Trophoblast cell (in vitro differentiated cells and primary cell): ENCODE measurements at regions not wholly inside any gene's neighbourhood (a gene's known extent, or its start where the extent isn't known, plus 50 kb on each side); places are given as distances from the start of the nearest gene placed in this dataset.
A peak's percentile ranks its signal among the peaks of the same experiment; 100 is the strongest.

ENCODE experiments used
- DNase-seq, 2 donors: peaks; one replicate each; pipeline ENCODE4 v3.0.0-alpha.2; 2016
- H2AFZ ChIP-seq: 2 replicates; pipeline ENCODE4 v1.6.1; 2013; ENCODE audit warnings: low read length, moderate library complexity, mild to moderate bottlenecking; ENCODE audit not compliant: insufficient read depth, poor library complexity
- H2AK5ac ChIP-seq: 2 replicates; pipeline ENCODE4 v1.6.1; 2013; ENCODE audit warnings: mild to moderate bottlenecking, low read length
- H2BK120ac ChIP-seq: 2 replicates; pipeline ENCODE4 v1.6.1; 2013; ENCODE audit warnings: low read length, mild to moderate bottlenecking, moderate library complexity; ENCODE audit not compliant: insufficient read depth, poor library complexity
- H2BK12ac ChIP-seq: 2 replicates; pipeline ENCODE4 v1.6.1; 2013; ENCODE audit warnings: mild to moderate bottlenecking, low read length, moderate library complexity
- H2BK5ac ChIP-seq: 2 replicates; pipeline ENCODE4 v1.6.1; 2013; ENCODE audit warnings: low read length, low read depth, moderate library complexity, mild to moderate bottlenecking; ENCODE audit not compliant: poor library complexity
- H3K14ac ChIP-seq: 2 replicates; pipeline ENCODE4 v1.6.1; 2013; ENCODE audit warnings: mild to moderate bottlenecking, low read length
- H3K18ac ChIP-seq: 2 replicates; pipeline ENCODE4 v1.6.1; 2013; ENCODE audit warnings: mild to moderate bottlenecking, low read length
- H3K23ac ChIP-seq: 2 replicates; pipeline ENCODE4 v1.6.1; 2013; ENCODE audit warnings: low read length
- H3K27ac ChIP-seq: 2 replicates; pipeline ENCODE4 v1.5.1; 2013; ENCODE audit warnings: low read depth, mild to moderate bottlenecking, inconsistent platforms, low read length, moderate library complexity
- H3K27me3 ChIP-seq: 2 replicates; pipeline ENCODE4 v1.6.1; 2013; ENCODE audit warnings: inconsistent platforms, mild to moderate bottlenecking, low read length, moderate library complexity; ENCODE audit not compliant: insufficient read depth
- H3K36me3 ChIP-seq, 2 experiments: 1 replicate in 1 of 2; 2 replicates in 1 of 2; pipeline ENCODE4 v1.6.1; 2013; ENCODE audit warnings: low read length in 2 of 2, mild to moderate bottlenecking in 2 of 2, moderate library complexity in 1 of 2; ENCODE audit not compliant: insufficient read depth in 2 of 2, control insufficient read depth in 1 of 2
- H3K4ac ChIP-seq: 2 replicates; pipeline ENCODE4 v1.6.1; 2013; ENCODE audit warnings: low read depth, mild to moderate bottlenecking, low read length, moderate library complexity
- H3K4me1 ChIP-seq, 2 experiments: 1 replicate in 1 of 2; 2 replicates in 1 of 2; pipeline ENCODE4 v1.6.1; 2013; ENCODE audit warnings: low read length in 2 of 2, mild to moderate bottlenecking in 2 of 2, moderate library complexity in 1 of 2; ENCODE audit not compliant: insufficient read depth in 2 of 2, control insufficient read depth in 1 of 2
- H3K4me2 ChIP-seq: 2 replicates; pipeline ENCODE4 v1.6.1; 2013; ENCODE audit warnings: inconsistent platforms, mild to moderate bottlenecking, low read length, moderate library complexity
- H3K4me3 ChIP-seq: 2 replicates; pipeline ENCODE4 v1.5.1; 2013; ENCODE audit warnings: mild to moderate bottlenecking, low read depth, low read length, inconsistent platforms
- H3K79me1 ChIP-seq: one replicate; pipeline ENCODE4 v1.6.1; 2013; ENCODE audit warnings: low read length
- H3K79me2 ChIP-seq: 2 replicates; pipeline ENCODE4 v1.6.1; 2013; ENCODE audit warnings: low read length, mild to moderate bottlenecking; ENCODE audit not compliant: control insufficient read depth, insufficient read depth, poor library complexity
- H3K9ac ChIP-seq: 2 replicates; pipeline ENCODE4 v1.6.1; 2013; ENCODE audit warnings: mild to moderate bottlenecking, low read length
- H3K9me3 ChIP-seq: 2 replicates; pipeline ENCODE4 v1.6.1; 2013; ENCODE audit warnings: low read depth, mild to moderate bottlenecking, control low read depth, inconsistent platforms, low read length; ENCODE audit not compliant: insufficient read depth
- H4K12ac ChIP-seq: 2 replicates; pipeline ENCODE4 v1.6.1; 2013; ENCODE audit warnings: low read depth, mild to moderate bottlenecking, low read length, moderate library complexity
- H4K8ac ChIP-seq: 2 replicates; pipeline ENCODE4 v1.6.1; 2013; ENCODE audit warnings: low read depth, mild to moderate bottlenecking, low read length, moderate library complexity
- H4K91ac ChIP-seq: one replicate; pipeline ENCODE4 v1.6.1; 2013; ENCODE audit warnings: low read depth, mild to moderate bottlenecking, low read length, moderate library complexity
- WGBS: extraction: QIAGEN DNeasy Blood & Tissue Kit; methylation state at CpG from one replicate; pipeline ENCODE4 v1.1.7; 2013; ENCODE audit warnings: missing lambda C conversion rate; ENCODE audit not compliant: insufficient read length, insufficient coverage; ENCODE audit errors: extremely low coverage; 5-methylcytosine and 5-hydroxymethylcytosine counted together

- no peak overlapping the region for H3K18ac ChIP-seq
- no peak overlapping the region for H4K8ac ChIP-seq
- H3K36me3 ChIP-seq: no peaks in the 10 kb centered on the region
- H3K23ac ChIP-seq: no peak overlapping the region
- H3K4me2 ChIP-seq: no peak overlapping the region
- no peaks in the 10 kb centered on the region for H3K4me1 ChIP-seq
- no peak overlapping the region for H3K14ac ChIP-seq
- no peak overlapping the region for H4K91ac ChIP-seq
- H3K9me3 ChIP-seq: no peaks in the 10 kb centered on the region
- no peak overlapping the region for H2AK5ac ChIP-seq
- no peak overlapping the region for H2BK5ac ChIP-seq
- no peaks in the 10 kb centered on the region for H3K79me2 ChIP-seq
- no peak overlapping the region for H2BK120ac ChIP-seq
- H3K79me1 ChIP-seq: no peaks in the 10 kb centered on the region
- no peak overlapping the region for H2BK12ac ChIP-seq
- no peak overlapping the region for H3K4me3 ChIP-seq
- no peak overlapping the region for H4K12ac ChIP-seq
- no peaks in the 10 kb centered on the region for H3K27me3 ChIP-seq
- no peak overlapping the region for H3K4ac ChIP-seq
- no peak overlapping the region for H3K27ac ChIP-seq
- H3K9ac ChIP-seq: no peak overlapping the region
- DNase-seq: no peak
- no CpG with 5 or more reads among the region's 1 CpG for WGBS
- no peak overlapping the region for H2AFZ ChIP-seq
Measured at GRCh38 chrX:113892401-113892800, 691.5 kb upstream of the HTR2C start.

DNA sequence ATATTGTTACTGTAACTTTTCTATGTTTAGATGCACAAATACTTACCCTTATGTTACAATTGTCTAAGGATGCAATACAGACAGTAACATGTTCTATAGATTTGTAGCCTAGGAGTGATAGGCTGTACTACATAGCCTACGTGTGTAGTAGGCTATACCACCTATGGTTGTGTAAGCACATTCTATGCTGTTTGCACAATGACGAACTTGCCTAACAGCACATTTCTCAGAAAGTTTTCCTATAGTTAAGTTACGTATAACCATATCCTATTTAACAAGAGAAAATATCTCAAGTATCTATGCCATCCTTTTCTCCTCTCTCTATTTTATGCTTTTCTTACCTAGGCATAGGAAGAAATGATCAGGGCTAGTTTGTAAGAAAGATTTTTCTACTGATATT lies 710.8 kb upstream of the HTR2C start:
- H2AK5ac ChIP-seq: no peak overlapping the region
- H3K27ac ChIP-seq: no peak overlapping the region
- no peak overlapping the region for H3K18ac ChIP-seq
- no peak overlapping the region for H2BK12ac ChIP-seq
- no peaks in the 10 kb centered on the region for H3K27me3 ChIP-seq
- no peak overlapping the region for H3K4me2 ChIP-seq
- no peaks in the 10 kb centered on the region for H3K4me1 ChIP-seq
- no peak overlapping the region for H4K12ac ChIP-seq
- no peak overlapping the region for H3K4ac ChIP-seq
- no peaks in the 10 kb centered on the region for H3K36me3 ChIP-seq
- H3K9me3 ChIP-seq: no peaks in the 10 kb centered on the region
- no peak overlapping the region for H4K91ac ChIP-seq
- H3K9ac ChIP-seq: no peak overlapping the region
- no peak overlapping the region for H2BK120ac ChIP-seq
- H3K79me1 ChIP-seq: no peaks in the 10 kb centered on the region
- no peak overlapping the region for H4K8ac ChIP-seq
- H3K79me2 ChIP-seq: no peaks in the 10 kb centered on the region
- H2AFZ ChIP-seq: no peak overlapping the region
- H2BK5ac ChIP-seq: no peak overlapping the region
- WGBS: no CpG with 5 or more reads among the region's 3 CpGs
- DNase-seq: peak; percentile 66 to 90
- no peak overlapping the region for H3K14ac ChIP-seq
- H3K23ac ChIP-seq: no peak overlapping the region
- no peak overlapping the region for H3K4me3 ChIP-seq

DNA sequence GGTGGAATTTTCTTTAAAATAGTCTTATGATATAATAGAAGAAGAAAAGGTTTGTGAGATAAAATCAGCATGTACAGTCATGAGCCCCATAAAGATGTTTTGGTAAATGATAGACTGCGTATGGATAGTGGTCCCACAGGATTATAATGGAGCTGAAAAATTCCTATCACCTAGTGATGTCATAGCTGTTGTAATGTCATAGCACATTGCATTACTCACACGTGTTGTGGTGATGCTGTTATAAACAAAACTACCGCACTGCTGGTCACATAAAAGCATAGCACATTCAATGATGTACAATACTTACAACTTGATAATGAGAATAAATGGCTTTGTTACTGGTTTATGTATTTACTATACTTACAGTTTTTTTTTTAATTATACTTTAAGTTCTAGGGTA lies 715.2 kb upstream of the HTR2C start:
- H3K27me3 ChIP-seq: no peaks in the 10 kb centered on the region
- no peak overlapping the region for H4K12ac ChIP-seq
- peak in 1 of 2 donors; percentile 72 for DNase-seq
- H3K4ac ChIP-seq: no peak overlapping the region
- H4K8ac ChIP-seq: no peak overlapping the region
- no peaks in the 10 kb centered on the region for H3K79me2 ChIP-seq
- no peak overlapping the region for H4K91ac ChIP-seq
- no peak overlapping the region for H2BK5ac ChIP-seq
- no peaks in the 10 kb centered on the region for H3K4me1 ChIP-seq
- H3K23ac ChIP-seq: no peak overlapping the region
- H2AK5ac ChIP-seq: no peak overlapping the region
- H3K9ac ChIP-seq: no peak overlapping the region
- H3K9me3 ChIP-seq: no peaks in the 10 kb centered on the region
- H2BK120ac ChIP-seq: no peak overlapping the region
- no peak overlapping the region for H2AFZ ChIP-seq
- no peaks in the 10 kb centered on the region for H3K36me3 ChIP-seq
- H2BK12ac ChIP-seq: no peak overlapping the region
- no peak overlapping the region for H3K4me3 ChIP-seq
- no peak overlapping the region for H3K14ac ChIP-seq
- H3K18ac ChIP-seq: no peak overlapping the region
- no peaks in the 10 kb centered on the region for H3K79me1 ChIP-seq
- H3K4me2 ChIP-seq: no peak overlapping the region
- no peak overlapping the region for H3K27ac ChIP-seq
- no CpG with 5 or more reads among the region's 3 CpGs for WGBS

DNA sequence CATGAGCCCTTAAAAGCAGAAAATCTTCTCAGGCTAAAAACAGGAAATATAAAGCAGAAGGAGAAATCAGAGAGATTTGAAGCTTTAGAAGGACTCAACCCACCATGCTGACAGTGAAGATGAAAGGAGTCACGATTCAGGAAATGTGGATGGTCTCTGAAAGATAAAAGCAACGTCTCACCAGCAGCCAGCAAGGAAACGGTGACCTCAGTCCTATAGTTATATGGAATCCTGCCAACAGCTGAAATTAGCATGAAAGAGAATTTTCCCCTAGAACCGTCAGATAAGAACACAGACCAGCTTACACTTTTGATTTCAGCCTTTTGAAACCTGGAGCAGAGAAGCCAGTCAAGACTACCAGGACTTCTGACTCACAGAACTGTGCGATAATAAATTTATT lies 715.7 kb upstream of the HTR2C start:
- Histone ChIP-seq H3K27me3 (no peaks in the 10 kb centered on the region), H4K12ac (no peak overlapping the region), H3K9ac (no peak overlapping the region), H2BK5ac (no peak overlapping the region), H3K9me3 (no peaks in the 10 kb centered on the region), H4K91ac (no peak overlapping the region), H3K4ac (no peak overlapping the region), H3K79me1 (no peaks in the 10 kb centered on the region), H4K8ac (no peak overlapping the region), H2AFZ (no peak overlapping the region), H3K18ac (no peak overlapping the region), H3K4me1 (no peaks in the 10 kb centered on the region), H3K14ac (no peak overlapping the region), H3K79me2 (no peaks in the 10 kb centered on the region), H3K4me3 (no peak overlapping the region), H2BK120ac (no peak overlapping the region), H2BK12ac (no peak overlapping the region), H3K23ac (no peak overlapping the region), H3K4me2 (no peak overlapping the region), H3K36me3 (no peaks in the 10 kb centered on the region), H2AK5ac (no peak overlapping the region), H3K27ac (no peak overlapping the region)
- peak; percentile 9 to 49 for DNase-seq
- WGBS: no CpG with 5 or more reads among the region's 5 CpGs

DNA sequence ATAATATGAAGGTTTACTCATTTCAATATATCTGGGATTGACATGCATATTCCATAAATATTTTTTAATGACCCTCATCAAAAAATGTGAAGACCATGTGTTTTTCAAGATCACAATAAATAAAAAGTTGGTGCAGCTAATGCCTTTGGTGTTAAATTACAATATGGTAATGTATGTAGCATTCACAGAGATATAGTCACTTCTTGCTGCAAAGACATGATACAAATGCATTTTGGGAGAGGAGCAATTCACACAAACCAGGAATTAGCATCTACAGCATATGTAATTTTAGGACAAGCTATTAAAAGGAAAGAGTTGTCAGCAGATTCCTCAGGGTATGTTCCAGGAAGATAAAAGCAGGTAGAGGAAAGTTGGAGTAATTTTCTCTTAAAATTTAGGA lies 734.5 kb upstream of the HTR2C start:
- Histone ChIP-seq H2BK5ac (no peak overlapping the region), H2AK5ac (no peak overlapping the region), H2BK120ac (no peak overlapping the region), H2AFZ (no peak overlapping the region), H4K91ac (no peak overlapping the region), H3K4ac (no peak overlapping the region), H3K4me2 (no peak overlapping the region), H3K14ac (no peak overlapping the region), H3K23ac (no peak overlapping the region), H3K18ac (no peak overlapping the region), H3K9ac (no peak overlapping the region), H3K9me3 (no peaks in the 10 kb centered on the region), H3K4me3 (no peak overlapping the region), H3K4me1 (no peaks in the 10 kb centered on the region), H3K79me2 (no peaks in the 10 kb centered on the region), H4K12ac (no peak overlapping the region), H3K27me3 (no peaks in the 10 kb centered on the region), H4K8ac (no peak overlapping the region), H3K36me3 (no peaks in the 10 kb centered on the region), H3K79me1 (no peaks in the 10 kb centered on the region), H2BK12ac (no peak overlapping the region), H3K27ac (no peak overlapping the region)
- no peak for DNase-seq
